Hepatocyte (in vitro differentiated cells): ENCODE measurements at regions not wholly inside any gene's neighbourhood (a gene's known extent, or its start where the extent isn't known, plus 50 kb on each side); places are given as distances from the start of the nearest gene placed in this dataset.

Experiments
- EZH2 ChIP-seq: fragments of 200-600 bp; sonication (generic); IDR thresholded peaks from 2 replicates; pipeline ENCODE4 v1.6.1; 2016; ENCODE audit warnings: antibody characterized with exemption, mild to moderate bottlenecking, borderline replicate concordance
- EZH2phosphoT487 ChIP-seq: fragments of 200-600 bp; sonication (generic); IDR thresholded peaks from one replicate; pipeline ENCODE4 v1.6.1; 2018; ENCODE audit warnings: antibody characterized with exemption, mild to moderate bottlenecking, low read depth, moderate library complexity; ENCODE audit not compliant: unreplicated experiment, severe bottlenecking
- TF ChIP-seq, protein P1 (sequence below): fragments of 200-600 bp; sonication (generic); IDR thresholded peaks from 2 replicates; pipeline ENCODE4 v1.5.1; 2016; ENCODE audit warnings: antibody characterized with exemption, mild to moderate bottlenecking; ENCODE audit not compliant: poor library complexity

DNA sequence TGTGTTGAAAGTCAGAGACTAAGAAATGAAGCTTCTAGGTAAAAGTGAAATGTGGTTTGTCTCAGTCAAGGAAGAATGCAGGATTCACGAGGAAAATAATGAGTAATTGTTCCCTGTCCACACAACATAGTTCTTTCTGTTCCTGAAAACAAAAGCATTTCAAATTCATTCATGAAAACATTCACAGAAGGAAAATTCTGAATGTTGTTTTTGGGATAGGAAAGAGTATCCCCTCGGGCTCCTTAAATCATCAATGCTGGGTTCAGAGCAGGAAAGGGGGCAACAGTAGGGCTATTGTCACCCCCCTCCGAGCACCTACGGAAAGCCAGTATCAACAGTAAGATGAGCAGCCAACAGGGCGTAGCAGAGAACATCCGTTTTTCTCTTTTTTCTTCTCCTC lies 769.9 kb upstream of the ADAMTS16 start:
- TF ChIP-seq, protein P1, sequence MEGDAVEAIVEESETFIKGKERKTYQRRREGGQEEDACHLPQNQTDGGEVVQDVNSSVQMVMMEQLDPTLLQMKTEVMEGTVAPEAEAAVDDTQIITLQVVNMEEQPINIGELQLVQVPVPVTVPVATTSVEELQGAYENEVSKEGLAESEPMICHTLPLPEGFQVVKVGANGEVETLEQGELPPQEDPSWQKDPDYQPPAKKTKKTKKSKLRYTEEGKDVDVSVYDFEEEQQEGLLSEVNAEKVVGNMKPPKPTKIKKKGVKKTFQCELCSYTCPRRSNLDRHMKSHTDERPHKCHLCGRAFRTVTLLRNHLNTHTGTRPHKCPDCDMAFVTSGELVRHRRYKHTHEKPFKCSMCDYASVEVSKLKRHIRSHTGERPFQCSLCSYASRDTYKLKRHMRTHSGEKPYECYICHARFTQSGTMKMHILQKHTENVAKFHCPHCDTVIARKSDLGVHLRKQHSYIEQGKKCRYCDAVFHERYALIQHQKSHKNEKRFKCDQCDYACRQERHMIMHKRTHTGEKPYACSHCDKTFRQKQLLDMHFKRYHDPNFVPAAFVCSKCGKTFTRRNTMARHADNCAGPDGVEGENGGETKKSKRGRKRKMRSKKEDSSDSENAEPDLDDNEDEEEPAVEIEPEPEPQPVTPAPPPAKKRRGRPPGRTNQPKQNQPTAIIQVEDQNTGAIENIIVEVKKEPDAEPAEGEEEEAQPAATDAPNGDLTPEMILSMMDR = no peak
- no peak for TF ChIP-seq EZH2
- TF ChIP-seq EZH2phosphoT487 = no peak
